K562 (cell line): ENCODE measurements at regions not wholly inside any gene's neighbourhood (a gene's known extent, or its start where the extent isn't known, plus 50 kb on each side); places are given as distances from the start of the nearest gene placed in this dataset.

Experiments used
- ATAC-seq: fragments of 200-7000 bp; cut with Tn5 transposase; 3 replicates; pipeline ENCODE4 v1.9.1; 2020; ENCODE audit warnings: moderate library complexity
- BruUV-seq: library from RNA; stranded (reverse); fragments of 400-500 nt; replicated peaks from 2 replicates; lab custom pipeline; 2021; lab: Mats Ljungman, UMichigan
- CTCF ChIA-PET: fragments of 300-600 bp; formaldehyde crosslinking; extraction: SDS; loops from one replicate; lab custom pipeline; 2021; ENCODE audit warnings: low intra/inter-chr PET ratio; lab: Yijun Ruan, JAX
- POLR2A ChIA-PET: fragments of 300-600, 350-650 bp; sonication (Branson Sonifier 250); formaldehyde crosslinking; extraction: SDS; loops from one replicate; lab custom pipeline; 2021; ENCODE audit warnings: antibody characterized with exemption, inconsistent platforms; lab: Yijun Ruan, JAX
- DNase-seq, 4 experiments: peaks; one replicate each; pipeline versions ENCODE4 v3.0.0 to v3.0.0-alpha.2; 2011 to 2018; ENCODE audit warnings: low spot score in 3 of 4, mixed read lengths in 3 of 4; ENCODE audit errors: extremely low read depth in 1 of 4
- FAIRE-seq: peaks from 2 replicates; lab custom pipeline; 2011; peaks lifted over from hg19 to GRCh38; lab: Jason Lieb, UNC
- H2AFZ ChIP-seq: 2 replicates; pipeline ENCODE4 v1.6.0; 2011; ENCODE audit warnings: low read depth, low read length, control low read depth, inconsistent platforms
- H3K27ac ChIP-seq: fragments of 200-600 bp; 3 replicates; pipeline ENCODE4 v1.8.0; 2011; ENCODE audit warnings: low read depth, mild to moderate bottlenecking, control low read depth, inconsistent platforms, low read length, moderate library complexity, mixed read lengths; ENCODE audit errors: extremely low read depth
- H3K27me3 ChIP-seq, 2 experiments: fragments of 300-600 bp in 1 of 2; 2 replicates in 1 of 2; 3 replicates in 1 of 2; pipeline versions ENCODE4 v1.6.0 to v1.8.0; 2011; ENCODE audit warnings: inconsistent platforms in 2 of 2, low read length in 2 of 2, mild to moderate bottlenecking in 1 of 2, mixed read lengths in 1 of 2, moderate library complexity in 1 of 2; ENCODE audit not compliant: control insufficient read depth in 2 of 2, insufficient read depth in 2 of 2
- H3K36me3 ChIP-seq: fragments of 300-600 bp; 3 replicates; pipeline ENCODE4 v1.8.0; 2011; ENCODE audit warnings: mild to moderate bottlenecking, low read length, inconsistent platforms; ENCODE audit not compliant: control insufficient read depth, insufficient read depth
- H3K4me1 ChIP-seq, 2 experiments: fragments of 200-600 bp in 1 of 2; replicated peaks in 1 of 2; 2 replicates in 1 of 2; 3 replicates in 1 of 2; pipeline versions ENCODE4 v1.5.1 to v1.8.0; 2011; ENCODE audit warnings: inconsistent platforms in 2 of 2, low read length in 2 of 2, mild to moderate bottlenecking in 1 of 2, mixed read lengths in 1 of 2, moderate library complexity in 1 of 2; ENCODE audit not compliant: control insufficient read depth in 2 of 2, insufficient read depth in 2 of 2
- H3K4me2 ChIP-seq: 2 replicates; pipeline ENCODE4 v1.6.1; 2011; ENCODE audit warnings: low read length, control low read depth, inconsistent platforms, mixed read lengths; ENCODE audit not compliant: insufficient read depth
- H3K4me3 ChIP-seq: fragments of 200-600 bp; sonication (generic), shearing (Covaris generic); 2 replicates; pipeline ENCODE4 v1.5.1; 2016; ENCODE audit warnings: control low read depth, inconsistent platforms
- H3K79me2 ChIP-seq: fragments of 200-600 bp; 3 replicates; pipeline ENCODE4 v1.8.0; 2011; ENCODE audit warnings: low read length, inconsistent platforms; ENCODE audit not compliant: control insufficient read depth, insufficient read depth
- H3K9ac ChIP-seq, 2 experiments: 2 replicates each; pipeline versions ENCODE4 v1.6.0 to v1.6.1; 2011; ENCODE audit warnings: low read depth in 2 of 2, low read length in 2 of 2, control low read depth in 1 of 2, inconsistent platforms in 1 of 2, mild to moderate bottlenecking in 1 of 2, mixed read lengths in 1 of 2; ENCODE audit not compliant: insufficient read depth in 1 of 2
- H3K9me1 ChIP-seq: one replicate; pipeline ENCODE4 v1.6.0; 2011; ENCODE audit warnings: inconsistent platforms, mild to moderate bottlenecking, low read length, moderate library complexity; ENCODE audit not compliant: control insufficient read depth, insufficient read depth
- H3K9me3 ChIP-seq: replicated peaks from 2 replicates; pipeline ENCODE4 v1.5.1; 2011; ENCODE audit warnings: low read depth, low read length, inconsistent platforms; ENCODE audit not compliant: control insufficient read depth, insufficient read depth
- H4K20me1 ChIP-seq: replicated peaks from 2 replicates; pipeline ENCODE4 v1.6.1; 2011; ENCODE audit warnings: low read length, inconsistent platforms, mixed read lengths; ENCODE audit not compliant: control insufficient read depth, insufficient read depth
- BDP1 ChIP-seq: IDR thresholded peaks from 3 replicates; pipeline ENCODE4 v1.6.1; 2011; ENCODE audit not compliant: insufficient read length, insufficient read depth
- BMI1 ChIP-seq: fragments of 150-350 bp; IDR thresholded peaks from 2 replicates; pipeline ENCODE4 v1.6.1; 2014; ENCODE audit warnings: low read length
- ELF4 ChIP-seq: fragments of 450-650 bp; formaldehyde crosslinking; IDR thresholded peaks from 2 replicates; pipeline ENCODE4 v1.4.0; 2022; ENCODE audit warnings: missing genetic modification characterization
- FIP1L1 ChIP-seq: fragments of 200-400 bp; formaldehyde crosslinking; IDR thresholded peaks from 2 replicates; pipeline ENCODE4 v1.6.1; 2018; ENCODE audit warnings: mild to moderate bottlenecking, low read depth, low read length; ENCODE audit not compliant: poor library complexity, severe bottlenecking
- HDGF ChIP-seq: fragments of 450-650 bp; IDR thresholded peaks from 2 replicates; pipeline ENCODE4 v1.6.1; 2016
- MED1 ChIP-seq: sonication (generic); formaldehyde crosslinking; IDR thresholded peaks from 2 replicates; pipeline ENCODE4 v1.8.1; 2023; ENCODE audit warnings: missing genetic modification reagents, borderline replicate concordance
- PHB2 ChIP-seq: fragments of 450-650 bp; IDR thresholded peaks from 2 replicates; pipeline ENCODE4 v1.6.1; 2017; ENCODE audit warnings: low read depth
- POLR3A ChIP-seq: IDR thresholded peaks from 2 replicates; pipeline ENCODE4 v1.6.1; 2011; ENCODE audit warnings: borderline replicate concordance, mild to moderate bottlenecking, moderate library complexity; ENCODE audit not compliant: insufficient read length, insufficient read depth; ENCODE audit errors: extremely low read depth
- RBM17 ChIP-seq: fragments of 200-400 bp; formaldehyde crosslinking; IDR thresholded peaks from 2 replicates; pipeline ENCODE4 v1.6.1; 2017; ENCODE audit warnings: low read depth, mild to moderate bottlenecking, low read length, borderline replicate concordance
- RBM22 ChIP-seq: fragments of 200-400 bp; formaldehyde crosslinking; IDR thresholded peaks from 2 replicates; pipeline ENCODE4 v1.6.1; 2018; ENCODE audit warnings: low read length, low read depth; ENCODE audit not compliant: poor library complexity, severe bottlenecking
- RBM34 ChIP-seq: fragments of 200-400 bp; formaldehyde crosslinking; IDR thresholded peaks from 2 replicates; pipeline ENCODE4 v1.6.1; 2018; ENCODE audit warnings: low read length, borderline replicate concordance; ENCODE audit not compliant: insufficient read depth
- SNIP1 ChIP-seq: fragments of 450-650 bp; IDR thresholded peaks from 2 replicates; pipeline ENCODE4 v1.7.1; 2017; ENCODE audit warnings: low read depth, mild to moderate bottlenecking
- SP1 ChIP-seq: sonication (generic); formaldehyde crosslinking; IDR thresholded peaks from 2 replicates; pipeline ENCODE4 v1.8.1; 2022; ENCODE audit warnings: mild to moderate bottlenecking, missing genetic modification reagents
- SRSF1 ChIP-seq: fragments of 200-400 bp; formaldehyde crosslinking; IDR thresholded peaks from 2 replicates; pipeline ENCODE4 v1.6.1; 2017; ENCODE audit warnings: mild to moderate bottlenecking, low read depth, low read length, moderate library complexity
- ZFP1 ChIP-seq: fragments of 450-650 bp; formaldehyde crosslinking; IDR thresholded peaks from 2 replicates; pipeline ENCODE4 v1.4.0; 2020; ENCODE audit warnings: mild to moderate bottlenecking, mixed read lengths
- ZNF212 ChIP-seq: fragments of 450-650 bp; formaldehyde crosslinking; IDR thresholded peaks from 2 replicates; pipeline ENCODE4 v1.4.0; 2020; ENCODE audit warnings: mild to moderate bottlenecking
- ZNF354B ChIP-seq: fragments of 250-450 bp; sonication (Bioruptor Pico); IDR thresholded peaks from 2 replicates; pipeline ENCODE4 v1.4.0; 2020
- WGBS: fragments of 100-300 bp; shearing (Covaris generic); methylation state at CpG from one replicate; pipeline ENCODE4 v1.1.6; 2016; ENCODE audit warnings: low coverage, mixed read lengths; ENCODE audit not compliant: insufficient coverage; ENCODE audit errors: missing lambda C conversion rate; 5-methylcytosine and 5-hydroxymethylcytosine counted together
- in situ Hi-C: fragments of 300-500 bp; cut with MboI; formaldehyde crosslinking; loops from 4 replicates; pipeline ENCODE4 v1.15.0; 2018; ENCODE audit warnings: inconsistent platforms, mixed read lengths
- intact Hi-C: fragments of 100-400 bp; cut with micrococcal nuclease; formaldehyde crosslinking; loops from 2 replicates; pipeline ENCODE4 v1.14.2; 2022
- TF ChIP-seq, protein P1 (sequence below): sonication (generic); formaldehyde crosslinking; IDR thresholded peaks from 2 replicates; pipeline ENCODE4 v1.8.0; 2022; ENCODE audit warnings: missing genetic modification reagents, mild to moderate bottlenecking, borderline replicate concordance

DNA sequence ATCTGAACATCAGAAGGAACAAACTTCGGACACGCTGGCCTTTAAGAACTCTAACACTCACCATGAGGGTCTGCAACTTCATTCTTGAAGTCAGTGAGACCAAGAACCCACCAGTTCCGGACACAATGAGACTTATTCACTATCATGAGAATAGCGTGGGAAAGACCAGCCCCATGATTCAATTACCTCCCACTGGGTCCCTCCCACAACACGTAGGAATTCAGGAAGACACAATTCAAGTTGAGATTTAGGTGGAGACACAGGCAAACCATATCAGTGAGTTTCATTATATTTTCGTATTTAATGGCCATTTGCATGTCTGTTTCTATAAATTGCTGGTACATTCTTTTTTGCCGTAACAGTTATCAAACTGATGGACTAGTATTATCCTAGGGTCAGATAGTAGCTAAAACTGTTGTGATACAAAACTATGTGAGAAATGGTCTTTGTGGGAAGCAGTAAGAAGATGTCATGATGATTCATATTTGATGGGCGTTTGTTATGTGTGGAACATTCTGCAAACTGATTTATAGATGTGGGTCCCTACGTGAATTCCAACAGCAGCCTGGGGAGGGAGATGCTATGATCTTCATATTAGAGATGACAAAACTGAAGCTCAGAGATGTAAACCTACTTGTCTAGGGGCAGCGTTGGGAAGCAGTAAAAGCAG lies 282.4 kb upstream of the TMEM132C start:
- Histone ChIP-seq H3K9ac (no peak overlapping the region), H3K36me3 (no peaks in the 10 kb centered on the region), H3K79me2 (no peaks in the 10 kb centered on the region), H3K27me3 (no peaks in the 10 kb centered on the region), H3K9me3 (no peaks in the 10 kb centered on the region), H3K4me3 (no peak overlapping the region), H3K4me2 (no peak overlapping the region), H3K9me1 (no peaks in the 10 kb centered on the region), H3K27ac (no peak overlapping the region), H3K4me1 (no peaks in the 10 kb centered on the region), H2AFZ (no peak overlapping the region), H4K20me1 (no peaks in the 10 kb centered on the region)
- in situ Hi-C loops (no loop called here), intact Hi-C loops (no loop called here)
- TF ChIP-seq SRSF1, result no peak
- no peak for TF ChIP-seq ZFP1 (CRISPR knock-in tag)
- no peak for TF ChIP-seq RBM17
- no peak for TF ChIP-seq ELF4 (CRISPR knock-in tag)
- no peak for TF ChIP-seq SP1 (CRISPR knock-in tag)
- TF ChIP-seq ZNF212 (CRISPR knock-in tag), result no peak
- TF ChIP-seq RBM34, result no peak
- no peak for TF ChIP-seq RBM22
- TF ChIP-seq HDGF, result no peak
- TF ChIP-seq PHB2, result no peak
- TF ChIP-seq FIP1L1, result no peak
- no peak for TF ChIP-seq BDP1
- no peak for TF ChIP-seq ZNF354B (CRISPR knock-in tag)
- TF ChIP-seq, protein P1, sequence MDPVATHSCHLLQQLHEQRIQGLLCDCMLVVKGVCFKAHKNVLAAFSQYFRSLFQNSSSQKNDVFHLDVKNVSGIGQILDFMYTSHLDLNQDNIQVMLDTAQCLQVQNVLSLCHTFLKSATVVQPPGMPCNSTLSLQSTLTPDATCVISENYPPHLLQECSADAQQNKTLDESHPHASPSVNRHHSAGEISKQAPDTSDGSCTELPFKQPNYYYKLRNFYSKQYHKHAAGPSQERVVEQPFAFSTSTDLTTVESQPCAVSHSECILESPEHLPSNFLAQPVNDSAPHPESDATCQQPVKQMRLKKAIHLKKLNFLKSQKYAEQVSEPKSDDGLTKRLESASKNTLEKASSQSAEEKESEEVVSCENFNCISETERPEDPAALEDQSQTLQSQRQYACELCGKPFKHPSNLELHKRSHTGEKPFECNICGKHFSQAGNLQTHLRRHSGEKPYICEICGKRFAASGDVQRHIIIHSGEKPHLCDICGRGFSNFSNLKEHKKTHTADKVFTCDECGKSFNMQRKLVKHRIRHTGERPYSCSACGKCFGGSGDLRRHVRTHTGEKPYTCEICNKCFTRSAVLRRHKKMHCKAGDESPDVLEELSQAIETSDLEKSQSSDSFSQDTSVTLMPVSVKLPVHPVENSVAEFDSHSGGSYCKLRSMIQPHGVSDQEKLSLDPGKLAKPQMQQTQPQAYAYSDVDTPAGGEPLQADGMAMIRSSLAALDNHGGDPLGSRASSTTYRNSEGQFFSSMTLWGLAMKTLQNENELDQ (CRISPR knock-in tag), result no peak
- TF ChIP-seq SNIP1, result no peak
- no peak for TF ChIP-seq POLR3A
- no peak for TF ChIP-seq MED1
- no peak for TF ChIP-seq BMI1
- POLR2A ChIA-PET, result interaction anchor here (0.6 kb wide), 1 partner anchor 1626 kb away, joined by 3 read pairs; no protein-coding TSS in a partner anchor
- CTCF ChIA-PET, result no interaction called here
- no TSS peak for BruUV-seq
- no peak for ATAC-seq
- FAIRE-seq, result no peak
- no peak for DNase-seq
- 2% methylated on average over 10 of the region's 10 CpGs for WGBS
